Suppressor macrophage (primary cell): ENCODE measurements at regions not wholly inside any gene's neighbourhood (a gene's known extent, or its start where the extent isn't known, plus 50 kb on each side); places are given as distances from the start of the nearest gene placed in this dataset.
"Not testable (repeated sequence)": the region's sequence is repeated elsewhere in the genome, so short reads cannot be mapped to it uniquely, and the experiment has no call there.

Experiments
- DNase-seq, 4 experiments: peaks; one replicate each; pipeline ENCODE4 v3.0.0-alpha.2; 2020 to 2022

DNA sequence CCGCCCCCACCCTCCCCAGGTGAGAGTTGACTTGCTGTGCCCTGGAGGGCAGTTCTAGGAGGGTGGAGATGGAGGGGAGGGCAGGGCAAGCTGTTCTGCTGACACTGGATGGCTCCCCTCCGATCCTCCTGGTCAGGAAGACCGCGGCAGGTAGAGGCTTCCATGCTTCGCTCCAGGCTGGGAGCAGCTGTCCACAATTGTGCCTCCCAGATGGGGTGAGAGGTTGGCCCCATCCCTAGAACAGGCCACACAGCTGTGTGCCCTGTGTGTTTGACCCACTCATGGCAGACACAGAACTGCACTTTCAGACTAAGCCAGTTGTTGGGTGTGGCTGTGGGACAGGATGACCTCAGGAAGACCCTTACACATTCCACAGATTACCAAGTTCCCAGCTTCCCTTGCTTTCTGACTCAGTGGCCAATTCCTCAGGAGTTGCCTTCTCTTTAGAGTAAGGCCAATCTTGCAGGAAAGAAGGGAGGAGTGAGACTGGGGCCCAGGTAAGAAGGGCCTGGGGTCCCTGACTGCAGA, 72.1 kb upstream of the HSPA9 start:
- DNase-seq = no peak

DNA sequence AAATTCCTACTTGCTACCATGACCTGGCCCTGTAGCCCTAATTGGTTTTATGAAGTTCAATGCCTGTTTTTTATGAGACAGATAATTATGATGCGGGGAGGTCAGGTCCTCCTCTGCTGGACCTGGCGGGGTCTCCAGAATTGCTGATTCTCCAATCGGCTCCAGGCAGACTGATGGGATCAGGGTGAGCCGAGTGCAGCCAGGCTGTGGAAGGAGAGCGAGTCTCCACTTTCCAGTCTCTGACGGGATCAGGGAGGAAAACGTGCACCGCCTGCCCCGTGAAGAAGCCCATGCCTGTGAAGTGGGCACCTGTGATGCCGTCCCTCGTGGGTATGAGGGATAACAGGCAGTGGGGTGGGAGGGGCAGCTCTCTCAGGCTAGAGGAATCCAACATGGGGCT, 71.5 kb upstream of the HSPA9 start:
- no peak for DNase-seq

DNA sequence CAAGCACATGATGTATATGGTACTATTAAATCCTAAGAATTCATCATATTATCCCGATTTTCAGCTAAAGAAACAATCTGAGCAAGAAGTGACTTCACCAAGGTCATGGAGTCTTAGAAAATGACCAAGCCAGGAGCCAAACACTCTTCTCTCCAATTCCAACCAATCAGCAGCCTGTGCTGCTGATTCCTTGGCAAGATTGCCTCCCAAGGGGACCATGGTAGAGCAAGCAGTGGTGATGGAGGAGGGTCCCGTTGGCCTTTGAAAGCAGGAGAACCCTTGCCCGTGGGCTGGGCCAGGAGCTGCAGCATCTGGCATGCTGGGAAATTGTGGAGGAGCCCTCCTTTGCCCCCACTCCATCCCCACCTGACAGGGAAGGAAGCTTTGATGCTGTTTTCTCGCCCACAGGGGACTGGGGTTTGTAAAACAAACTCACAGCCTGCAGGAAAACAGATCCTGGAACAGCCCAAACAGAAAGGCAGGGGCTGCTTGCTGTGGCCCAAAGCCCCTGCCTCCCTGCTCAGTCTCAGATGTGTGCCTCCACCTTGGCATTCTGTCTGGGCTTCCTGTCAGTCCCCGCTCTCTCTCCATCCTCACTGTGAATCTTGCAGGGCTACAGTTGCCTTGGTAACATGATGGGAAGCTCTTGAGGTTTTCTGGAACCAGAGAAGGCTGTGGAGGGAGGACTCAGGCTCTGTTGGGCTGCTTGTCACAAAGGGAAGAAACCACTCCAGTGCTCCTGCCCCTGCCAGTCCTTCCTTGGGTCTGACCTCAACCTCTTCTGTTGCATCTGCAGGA, 70.8 kb upstream of the HSPA9 start:
- no peak for DNase-seq

DNA sequence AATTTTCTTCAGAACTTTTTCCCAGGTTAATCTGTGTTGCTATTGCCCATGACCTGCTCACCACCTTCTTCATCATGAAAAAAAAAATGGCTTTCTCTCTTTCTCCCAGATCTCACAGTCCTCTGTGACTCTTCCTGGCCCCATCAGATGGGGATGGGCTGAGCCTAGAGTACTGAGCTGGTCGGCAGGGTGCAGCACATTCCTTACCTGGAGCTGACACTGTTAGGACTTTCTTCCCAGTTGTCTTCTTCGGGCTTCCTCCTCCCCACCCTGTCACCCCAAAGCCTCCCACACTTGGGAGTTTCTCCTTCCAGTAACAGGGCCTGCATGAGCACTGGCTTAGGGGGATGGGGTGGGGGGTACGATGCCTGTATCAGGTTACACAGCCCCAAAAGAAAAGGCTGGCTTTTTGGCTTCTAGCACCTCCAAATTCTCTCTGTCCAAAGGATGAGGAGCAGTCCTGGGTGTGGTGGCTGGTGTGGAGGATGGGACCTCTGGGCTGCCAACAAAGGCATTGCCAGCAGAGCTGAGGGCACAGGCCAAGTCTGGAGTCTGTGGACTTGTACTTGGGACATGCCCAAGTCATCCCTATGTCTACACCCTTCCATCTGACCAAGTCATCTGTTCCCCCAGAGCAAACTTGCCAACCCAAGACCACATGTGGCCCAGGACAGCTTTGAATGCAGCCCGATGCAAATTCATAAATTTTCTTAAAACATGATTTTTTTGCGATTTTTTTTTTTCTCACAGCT, 68.0 kb upstream of the HSPA9 start:
- no peak for DNase-seq

DNA sequence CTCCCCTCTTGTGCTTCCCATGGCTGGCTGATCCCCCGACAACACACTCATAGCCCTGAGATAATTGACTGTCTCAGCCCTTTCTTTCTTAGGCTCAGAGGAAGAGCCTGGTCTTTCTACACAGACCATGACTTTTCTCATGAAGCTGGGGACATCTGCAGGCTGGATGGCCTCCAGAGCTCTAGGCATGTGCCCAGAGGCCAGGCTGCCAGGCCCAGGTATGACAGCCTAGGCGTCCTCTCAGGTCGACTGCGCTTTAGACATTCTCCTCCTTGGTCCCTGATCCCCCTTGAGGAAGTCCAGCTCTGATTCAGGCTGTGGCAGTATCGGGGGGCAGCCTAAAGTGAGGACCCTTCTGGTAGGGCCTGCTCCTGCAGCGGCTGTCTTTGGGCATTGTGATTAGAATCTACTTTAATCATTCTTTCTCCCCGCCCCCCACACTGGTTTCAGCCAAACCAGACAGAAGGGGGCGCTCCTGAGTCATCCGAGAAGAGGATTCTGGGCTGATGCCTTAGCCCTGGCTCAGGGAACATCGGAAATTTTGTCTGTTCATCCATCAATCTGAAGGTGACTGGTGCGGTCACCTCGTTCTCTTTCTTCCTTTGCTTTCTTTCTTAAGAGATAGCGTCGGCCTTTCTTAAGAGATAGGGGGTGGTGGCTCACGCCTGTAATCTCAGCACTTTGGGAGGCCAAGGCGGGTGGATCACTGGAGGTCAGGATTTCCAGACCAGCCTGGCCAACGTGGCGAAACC, 66.5 kb upstream of the HSPA9 start:
- peak; percentile 83 to 91 (median 90) for DNase-seq

DNA sequence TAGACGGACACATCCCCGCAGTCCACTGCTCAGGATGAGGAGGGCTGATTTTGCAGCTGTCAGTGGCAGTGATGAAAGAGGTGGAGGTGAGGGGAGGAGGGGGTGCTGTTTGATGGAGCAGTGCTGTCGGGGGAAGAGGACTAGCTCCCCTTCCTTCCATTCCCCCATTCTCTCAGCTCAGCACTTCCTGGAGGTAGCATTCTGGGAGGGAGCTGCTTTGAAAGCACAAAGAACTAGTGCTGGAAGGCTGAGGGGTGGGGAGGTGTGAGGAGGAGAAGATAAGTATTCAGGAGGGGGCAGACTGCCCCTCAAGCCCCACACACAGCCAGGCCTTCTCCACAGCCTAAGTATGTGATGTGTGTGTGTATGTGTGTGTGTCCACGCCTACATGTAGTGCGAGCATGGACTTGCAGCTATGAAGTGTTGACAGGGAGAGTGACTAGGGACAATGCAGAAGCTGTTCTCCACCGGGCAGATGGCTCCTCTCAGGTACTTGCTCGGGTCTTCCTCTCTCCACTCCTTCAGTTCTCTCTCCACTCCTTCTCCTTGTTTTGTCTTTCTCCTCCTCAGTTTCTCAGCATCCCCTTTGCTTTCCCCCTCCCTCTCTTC, 65.5 kb upstream of the HSPA9 start:
- no peak for DNase-seq

DNA sequence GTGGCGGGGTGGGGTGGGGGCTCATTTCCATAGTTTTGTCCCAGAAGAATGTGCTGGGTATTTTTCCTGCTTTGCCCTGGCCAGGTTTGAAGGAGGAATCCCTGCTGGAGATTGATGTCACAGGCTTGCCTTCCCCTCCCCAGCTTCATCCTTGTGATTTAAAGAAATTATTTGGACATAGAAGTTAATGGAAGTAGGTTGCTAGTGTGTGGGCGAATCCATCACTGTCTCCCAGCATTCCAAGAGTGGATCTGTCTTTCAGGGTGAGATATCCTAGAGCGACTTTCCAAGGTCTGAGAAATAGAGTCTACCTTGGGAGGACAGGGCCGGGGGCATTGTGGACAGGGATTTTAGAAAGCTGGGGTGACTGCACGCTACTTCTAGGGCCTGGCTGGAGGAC, 64.9 kb upstream of the HSPA9 start:
- no peak for DNase-seq

DNA sequence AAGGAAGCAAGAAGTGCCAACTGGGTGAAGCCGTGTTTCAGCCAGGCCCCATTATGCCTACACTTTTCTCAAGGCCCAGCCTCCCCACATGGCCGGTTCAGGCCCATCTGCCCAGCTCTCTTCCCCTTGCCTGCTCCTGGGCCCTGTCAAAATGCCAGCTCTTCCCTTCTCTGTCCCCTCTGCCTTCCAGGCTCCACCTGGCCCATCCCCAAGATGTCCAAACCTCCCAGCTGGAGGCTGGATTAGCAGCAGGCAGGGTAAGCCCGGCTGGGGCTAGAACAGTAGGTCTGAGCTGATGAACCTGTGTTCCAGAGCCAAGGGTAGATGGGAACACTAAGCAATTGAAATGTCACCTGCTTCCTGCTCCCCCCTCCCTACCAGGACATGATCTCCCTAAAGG, 64.1 kb upstream of the HSPA9 start:
- DNase-seq = no peak

DNA sequence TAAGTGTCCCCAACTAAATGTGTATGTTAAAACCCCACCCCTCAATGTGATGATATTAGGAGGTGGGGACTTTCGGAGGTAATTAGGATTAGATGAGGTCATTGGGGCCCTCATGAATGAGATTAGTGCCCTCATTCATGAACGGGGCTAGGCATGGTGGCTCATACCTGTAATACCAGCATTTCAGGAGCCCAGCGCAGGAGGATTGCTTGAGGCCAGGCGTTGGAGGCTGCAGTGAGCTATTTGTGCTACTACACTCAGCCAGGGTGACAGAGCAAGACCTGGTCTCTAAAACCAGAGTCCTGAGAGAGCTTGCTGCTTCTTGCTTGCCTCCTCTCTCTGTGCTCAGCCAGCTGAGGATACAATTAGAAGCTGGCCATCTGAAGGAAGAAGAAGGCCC, 62.1 kb upstream of the HSPA9 start:
- DNase-seq = no peak

DNA sequence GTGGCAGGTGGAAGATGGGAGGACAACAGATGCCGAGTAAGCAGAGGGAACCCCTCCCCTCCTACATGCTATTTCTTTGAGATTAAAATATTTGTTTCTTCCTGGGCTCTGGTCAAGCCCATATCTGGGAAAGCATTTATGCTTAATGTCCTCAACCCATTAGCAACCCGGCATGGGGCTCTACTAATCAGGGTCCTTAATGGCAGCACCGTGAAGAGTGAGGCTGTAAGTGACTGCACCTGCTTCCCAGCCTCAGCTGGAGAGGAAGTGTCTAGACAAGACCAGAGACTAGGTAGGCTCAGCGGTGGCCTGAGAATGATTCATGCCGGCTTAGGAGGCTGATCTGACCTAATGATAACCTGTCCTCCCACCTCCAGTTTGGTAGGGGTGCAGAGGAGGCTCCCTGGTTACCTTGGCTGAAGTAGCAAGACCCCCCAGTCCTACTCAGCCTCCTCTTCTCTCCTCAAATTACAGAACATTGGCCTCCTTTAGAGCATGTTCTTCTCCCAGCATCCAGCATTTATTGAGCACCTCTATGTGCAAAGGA, 61.3 kb upstream of the HSPA9 start:
- DNase-seq = no peak

DNA sequence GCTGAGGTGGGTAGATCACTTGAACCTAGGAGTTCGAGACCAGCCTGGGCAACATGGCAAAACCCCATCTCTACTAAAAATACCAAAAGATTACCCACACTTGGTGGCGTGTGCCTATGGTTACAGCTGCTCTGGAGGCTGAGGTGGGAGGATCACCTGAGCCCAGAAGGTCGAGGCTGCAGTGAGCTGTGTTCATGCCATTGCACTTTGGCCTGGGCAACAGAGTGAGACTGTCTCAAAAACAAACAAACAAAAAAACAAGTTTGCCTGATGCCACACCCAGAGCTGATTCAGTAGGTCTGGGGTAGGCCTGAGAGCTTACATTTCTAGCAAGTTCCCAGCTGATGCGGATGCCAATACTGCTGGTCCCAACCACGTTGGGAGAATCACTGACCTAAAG, 60.5 kb upstream of the HSPA9 start:
- DNase-seq = no peak

DNA sequence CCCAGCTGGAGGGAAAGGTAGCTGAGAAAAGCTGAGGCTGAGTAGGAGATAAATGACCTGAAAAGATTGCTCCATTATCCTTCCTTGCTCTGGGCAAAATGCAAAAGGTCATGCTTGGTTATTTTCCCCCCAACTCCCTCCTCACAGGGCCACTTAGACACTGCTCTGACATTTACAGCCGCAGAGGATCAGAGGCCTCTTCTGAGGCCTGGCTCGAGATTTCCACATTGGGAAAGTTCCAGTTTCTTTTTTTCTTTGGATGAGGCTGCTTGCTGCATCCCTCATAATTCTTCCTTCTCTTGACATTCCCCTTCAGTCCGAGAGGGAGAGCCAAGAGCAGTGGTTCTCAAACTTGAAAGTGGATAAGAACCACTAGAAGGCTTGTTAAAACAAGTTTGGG, 60.1 kb upstream of the HSPA9 start:
- DNase-seq = no peak

DNA sequence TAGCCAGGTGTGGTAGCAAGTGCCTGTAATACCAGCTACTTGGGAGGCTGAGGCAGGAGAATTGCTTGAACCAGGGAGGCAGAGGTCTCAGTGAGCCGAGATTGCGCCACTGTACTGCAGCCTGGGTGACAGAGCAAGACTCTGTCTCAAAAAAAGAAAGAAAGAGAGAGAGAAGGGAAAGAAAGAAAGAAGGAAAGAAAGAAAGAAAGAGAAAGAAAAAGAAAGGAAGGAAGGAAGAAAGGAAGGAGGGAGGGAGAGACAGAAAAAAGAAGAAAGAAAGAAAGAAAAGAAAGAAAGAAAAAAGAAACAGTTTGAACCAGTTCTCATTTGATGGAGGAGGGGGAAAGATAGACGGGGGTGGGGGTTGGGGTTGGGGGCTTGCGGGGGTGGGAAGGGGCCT, 59.6 kb upstream of the HSPA9 start:
- not testable (repeated sequence) for DNase-seq

DNA sequence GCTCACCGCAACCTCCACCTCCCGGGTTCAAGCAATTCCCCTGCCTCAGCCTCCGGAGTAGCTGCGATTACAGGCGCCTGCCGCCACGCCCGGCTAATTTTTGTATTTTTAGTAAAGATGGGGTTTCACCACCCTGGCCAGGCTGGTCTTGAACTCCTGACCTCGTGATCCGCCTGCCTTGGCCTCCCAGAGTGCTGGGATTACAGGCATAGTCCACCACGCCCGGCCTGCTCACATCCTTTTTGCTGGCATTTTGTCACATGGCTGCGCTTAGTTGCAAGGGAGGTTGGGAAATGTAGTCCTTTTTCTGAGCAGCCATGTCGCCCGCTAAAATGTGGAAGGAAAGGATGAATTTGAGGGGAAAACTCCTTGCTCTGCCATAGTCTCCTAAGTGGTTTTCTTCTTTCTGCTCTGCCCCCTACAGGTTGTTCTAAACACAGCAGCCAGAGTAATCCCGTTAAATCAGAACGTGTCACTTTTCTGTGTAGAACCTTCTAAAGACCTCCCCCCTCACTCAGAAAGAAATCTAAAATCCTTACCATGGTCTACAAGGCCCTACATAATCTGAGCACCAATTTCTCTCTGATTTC, 57.8 kb upstream of the HSPA9 start:
- peak; percentile 85 to 94 (median 90) for DNase-seq

DNA sequence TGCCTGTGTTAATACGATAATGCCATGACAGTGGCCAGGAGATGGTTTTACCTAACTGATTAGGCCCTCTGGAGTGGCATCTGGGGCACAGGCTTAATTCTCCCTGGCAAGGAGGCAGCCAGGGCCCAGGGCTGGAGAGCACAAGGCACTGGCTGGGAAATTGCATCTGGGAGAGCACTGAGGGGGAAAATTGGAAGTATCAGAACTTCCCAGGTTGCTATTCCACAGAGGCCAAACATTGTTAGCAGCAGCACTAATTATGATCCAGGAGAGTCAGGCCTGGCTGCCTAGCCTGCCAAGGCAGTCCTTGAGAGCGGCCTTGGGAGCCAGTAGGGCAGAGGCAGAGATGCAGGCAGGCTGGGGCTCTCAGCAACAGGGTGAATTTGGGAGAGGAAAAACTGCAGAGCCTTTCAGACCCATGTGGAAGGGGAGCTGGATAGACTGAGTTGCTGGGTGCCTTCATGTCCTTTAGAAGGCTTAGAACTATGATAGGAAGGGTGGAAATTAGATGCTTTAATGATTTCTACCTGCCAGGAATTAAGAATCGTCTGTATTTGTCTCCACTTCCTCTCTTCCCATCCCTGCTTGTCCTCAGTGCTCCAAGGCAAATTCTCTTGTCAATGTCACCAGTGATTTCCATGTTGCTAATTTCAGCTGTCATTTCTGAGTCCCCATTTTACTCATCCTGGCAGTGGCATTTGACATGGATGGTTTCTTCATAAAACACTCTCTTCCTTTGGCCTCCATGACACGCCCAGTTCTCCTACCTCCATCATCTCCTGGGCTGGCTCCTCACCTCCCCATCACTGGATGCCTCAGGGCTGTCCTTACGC, 56.1 kb upstream of the HSPA9 start:
- DNase-seq = no peak

DNA sequence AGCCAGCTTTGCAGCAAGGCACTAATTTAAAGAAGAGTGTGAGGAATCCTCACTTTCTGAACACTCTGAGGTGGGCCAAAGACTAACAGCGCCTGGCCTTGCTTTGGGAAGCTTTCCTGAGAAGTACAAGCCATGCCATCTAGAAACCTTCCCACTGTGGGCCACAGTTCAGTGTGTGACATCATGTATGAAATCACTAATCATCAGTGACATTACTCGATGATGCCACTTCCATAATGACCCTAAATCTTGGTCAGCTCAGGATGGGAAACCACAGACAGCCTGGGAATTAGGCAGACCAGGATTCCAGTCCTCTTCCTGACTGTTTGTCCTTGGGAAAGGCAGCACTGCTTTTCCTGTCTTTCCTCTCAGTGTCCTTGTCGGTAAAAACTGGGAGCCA, 54.2 kb upstream of the HSPA9 start:
- no peak for DNase-seq

DNA sequence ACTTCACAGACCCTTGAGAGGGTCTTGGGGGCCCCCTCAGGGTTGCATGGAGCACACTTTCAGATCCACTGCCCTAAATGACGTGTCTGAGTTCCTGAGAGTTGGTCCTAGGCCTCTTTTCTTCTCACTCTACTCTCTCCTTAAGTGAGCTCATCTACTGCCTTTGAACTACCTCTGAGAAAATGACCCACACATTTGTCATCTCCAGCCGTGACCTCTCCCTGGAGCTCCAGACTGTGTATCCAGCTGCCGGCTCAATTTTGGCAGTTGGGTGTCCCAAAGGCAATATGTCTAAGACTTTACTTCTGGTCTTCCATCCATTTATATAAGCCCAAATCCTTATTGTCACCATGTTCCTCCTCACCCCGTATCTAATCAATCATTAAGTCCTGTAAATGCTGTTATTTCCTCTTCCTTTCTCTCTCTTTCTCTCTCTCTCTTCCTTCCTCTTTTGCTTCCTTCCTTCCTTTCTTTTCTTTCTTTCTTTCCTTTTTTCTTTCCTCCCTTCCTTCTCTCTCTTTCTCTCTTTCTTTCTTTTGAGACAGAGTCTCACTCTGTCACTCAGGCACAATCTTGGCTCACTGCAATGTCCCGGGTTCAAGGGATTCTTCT, 51.2 kb upstream of the HSPA9 start:
- no peak for DNase-seq

DNA sequence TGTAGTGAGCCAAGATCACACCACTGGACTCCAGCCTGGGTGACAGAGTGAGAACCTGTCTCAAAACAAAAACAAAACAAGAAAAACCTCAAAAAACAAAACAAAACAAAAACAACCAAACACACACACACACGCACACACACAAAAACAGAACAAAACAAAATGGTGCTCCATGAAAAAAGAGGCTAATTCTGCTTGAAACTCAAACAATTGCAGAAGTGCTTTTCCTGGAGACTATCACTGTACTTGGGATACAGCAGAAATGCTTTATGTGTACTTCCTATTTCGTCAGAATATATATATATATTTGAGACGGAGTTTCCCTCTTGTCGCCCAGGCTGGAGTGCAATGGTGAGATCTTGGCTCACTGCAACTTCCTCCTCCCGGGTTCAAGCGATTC, 49.9 kb upstream of the HSPA9 start:
- peak; percentile 49 to 87 (median 68) for DNase-seq
